Liver (tissue), 3 donors: ENCODE measurements at regions not wholly inside any gene's neighbourhood (a gene's known extent, or its start where the extent isn't known, plus 50 kb on each side); places are given as distances from the start of the nearest gene placed in this dataset.

Experiments used
- FOXA1 ChIP-seq: IDR thresholded peaks from 2 replicates; pipeline ENCODE4 v1.6.1; 2016; ENCODE audit warnings: antibody characterized with exemption
- HNF4A ChIP-seq, 2 donors: conservative IDR thresholded peaks; 2 replicates each; pipeline ENCODE4 v1.6.1; 2016; ENCODE audit warnings: antibody characterized with exemption in 2 of 2, mild to moderate bottlenecking in 2 of 2
- HNF4G ChIP-seq: IDR thresholded peaks from 2 replicates; pipeline ENCODE4 v1.6.1; 2016; ENCODE audit warnings: antibody characterized with exemption
- JUND ChIP-seq, 2 donors: IDR thresholded peaks; 2 replicates each; pipeline ENCODE4 v1.6.1; 2016; ENCODE audit warnings: antibody characterized with exemption in 2 of 2
- SP1 ChIP-seq: IDR thresholded peaks from 2 replicates; pipeline ENCODE4 v1.6.1; 2018; ENCODE audit warnings: antibody characterized with exemption, mild to moderate bottlenecking
- TAF1 ChIP-seq: conservative IDR thresholded peaks from 2 replicates; pipeline ENCODE4 v1.6.1; 2016; ENCODE audit warnings: antibody characterized with exemption, mild to moderate bottlenecking
- TF ChIP-seq, protein P1 (sequence below): fragments of 150-350 bp; IDR thresholded peaks from 2 replicates; pipeline ENCODE4 v1.5.1; 2017; ENCODE audit warnings: improper control_type of control experiment, low read depth, low read length; ENCODE audit not compliant: missing input control
- TF ChIP-seq, protein P2 (sequence below): IDR thresholded peaks from 2 replicates; pipeline ENCODE4 v1.6.1; 2016; ENCODE audit warnings: antibody characterized with exemption
- TF ChIP-seq, protein P3 (sequence below): IDR thresholded peaks from 2 replicates; pipeline ENCODE4 v1.6.1; 2016; ENCODE audit warnings: antibody characterized with exemption, mild to moderate bottlenecking
- TF ChIP-seq, protein P4 (sequence below): IDR thresholded peaks from 2 replicates; pipeline ENCODE4 v1.6.1; 2016; ENCODE audit warnings: antibody characterized with exemption
- donor health status: healthy.
- donor health status: healthy.

DNA sequence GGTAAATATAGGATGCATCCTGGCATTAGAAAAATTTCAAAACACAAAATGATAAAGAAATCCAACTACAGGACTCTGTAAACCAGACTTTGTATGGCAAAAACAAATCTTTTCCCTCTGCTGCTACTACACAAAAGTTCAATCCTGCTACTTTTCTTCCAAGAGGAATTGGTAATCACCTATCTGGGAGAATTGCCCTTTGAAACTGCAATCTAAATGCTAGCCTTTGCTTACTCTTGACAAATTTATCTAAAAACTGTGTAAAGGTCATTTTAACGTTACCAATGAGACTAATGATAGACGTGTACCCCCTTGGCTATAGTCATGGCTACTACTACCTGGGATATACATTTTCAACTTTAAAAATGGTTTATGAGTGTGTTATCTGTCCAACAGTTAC, 837.9 kb upstream of the CXADR start:
- TF ChIP-seq SP1 (peak; percentile 80), TAF1 (no peak), HNF4G (no peak), JUND (IDR thresholded peaks at IDR 0.05) (no peak), HNF4A (conservative IDR thresholded peaks at IDR 0.05) (peak; percentile 71 to 79), FOXA1 (no peak)
- TF ChIP-seq, protein P1, sequence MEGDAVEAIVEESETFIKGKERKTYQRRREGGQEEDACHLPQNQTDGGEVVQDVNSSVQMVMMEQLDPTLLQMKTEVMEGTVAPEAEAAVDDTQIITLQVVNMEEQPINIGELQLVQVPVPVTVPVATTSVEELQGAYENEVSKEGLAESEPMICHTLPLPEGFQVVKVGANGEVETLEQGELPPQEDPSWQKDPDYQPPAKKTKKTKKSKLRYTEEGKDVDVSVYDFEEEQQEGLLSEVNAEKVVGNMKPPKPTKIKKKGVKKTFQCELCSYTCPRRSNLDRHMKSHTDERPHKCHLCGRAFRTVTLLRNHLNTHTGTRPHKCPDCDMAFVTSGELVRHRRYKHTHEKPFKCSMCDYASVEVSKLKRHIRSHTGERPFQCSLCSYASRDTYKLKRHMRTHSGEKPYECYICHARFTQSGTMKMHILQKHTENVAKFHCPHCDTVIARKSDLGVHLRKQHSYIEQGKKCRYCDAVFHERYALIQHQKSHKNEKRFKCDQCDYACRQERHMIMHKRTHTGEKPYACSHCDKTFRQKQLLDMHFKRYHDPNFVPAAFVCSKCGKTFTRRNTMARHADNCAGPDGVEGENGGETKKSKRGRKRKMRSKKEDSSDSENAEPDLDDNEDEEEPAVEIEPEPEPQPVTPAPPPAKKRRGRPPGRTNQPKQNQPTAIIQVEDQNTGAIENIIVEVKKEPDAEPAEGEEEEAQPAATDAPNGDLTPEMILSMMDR, result no peak
- TF ChIP-seq, protein P2, sequence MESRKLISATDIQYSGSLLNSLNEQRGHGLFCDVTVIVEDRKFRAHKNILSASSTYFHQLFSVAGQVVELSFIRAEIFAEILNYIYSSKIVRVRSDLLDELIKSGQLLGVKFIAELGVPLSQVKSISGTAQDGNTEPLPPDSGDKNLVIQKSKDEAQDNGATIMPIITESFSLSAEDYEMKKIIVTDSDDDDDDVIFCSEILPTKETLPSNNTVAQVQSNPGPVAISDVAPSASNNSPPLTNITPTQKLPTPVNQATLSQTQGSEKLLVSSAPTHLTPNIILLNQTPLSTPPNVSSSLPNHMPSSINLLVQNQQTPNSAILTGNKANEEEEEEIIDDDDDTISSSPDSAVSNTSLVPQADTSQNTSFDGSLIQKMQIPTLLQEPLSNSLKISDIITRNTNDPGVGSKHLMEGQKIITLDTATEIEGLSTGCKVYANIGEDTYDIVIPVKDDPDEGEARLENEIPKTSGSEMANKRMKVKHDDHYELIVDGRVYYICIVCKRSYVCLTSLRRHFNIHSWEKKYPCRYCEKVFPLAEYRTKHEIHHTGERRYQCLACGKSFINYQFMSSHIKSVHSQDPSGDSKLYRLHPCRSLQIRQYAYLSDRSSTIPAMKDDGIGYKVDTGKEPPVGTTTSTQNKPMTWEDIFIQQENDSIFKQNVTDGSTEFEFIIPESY, result no peak
- TF ChIP-seq, protein P3, sequence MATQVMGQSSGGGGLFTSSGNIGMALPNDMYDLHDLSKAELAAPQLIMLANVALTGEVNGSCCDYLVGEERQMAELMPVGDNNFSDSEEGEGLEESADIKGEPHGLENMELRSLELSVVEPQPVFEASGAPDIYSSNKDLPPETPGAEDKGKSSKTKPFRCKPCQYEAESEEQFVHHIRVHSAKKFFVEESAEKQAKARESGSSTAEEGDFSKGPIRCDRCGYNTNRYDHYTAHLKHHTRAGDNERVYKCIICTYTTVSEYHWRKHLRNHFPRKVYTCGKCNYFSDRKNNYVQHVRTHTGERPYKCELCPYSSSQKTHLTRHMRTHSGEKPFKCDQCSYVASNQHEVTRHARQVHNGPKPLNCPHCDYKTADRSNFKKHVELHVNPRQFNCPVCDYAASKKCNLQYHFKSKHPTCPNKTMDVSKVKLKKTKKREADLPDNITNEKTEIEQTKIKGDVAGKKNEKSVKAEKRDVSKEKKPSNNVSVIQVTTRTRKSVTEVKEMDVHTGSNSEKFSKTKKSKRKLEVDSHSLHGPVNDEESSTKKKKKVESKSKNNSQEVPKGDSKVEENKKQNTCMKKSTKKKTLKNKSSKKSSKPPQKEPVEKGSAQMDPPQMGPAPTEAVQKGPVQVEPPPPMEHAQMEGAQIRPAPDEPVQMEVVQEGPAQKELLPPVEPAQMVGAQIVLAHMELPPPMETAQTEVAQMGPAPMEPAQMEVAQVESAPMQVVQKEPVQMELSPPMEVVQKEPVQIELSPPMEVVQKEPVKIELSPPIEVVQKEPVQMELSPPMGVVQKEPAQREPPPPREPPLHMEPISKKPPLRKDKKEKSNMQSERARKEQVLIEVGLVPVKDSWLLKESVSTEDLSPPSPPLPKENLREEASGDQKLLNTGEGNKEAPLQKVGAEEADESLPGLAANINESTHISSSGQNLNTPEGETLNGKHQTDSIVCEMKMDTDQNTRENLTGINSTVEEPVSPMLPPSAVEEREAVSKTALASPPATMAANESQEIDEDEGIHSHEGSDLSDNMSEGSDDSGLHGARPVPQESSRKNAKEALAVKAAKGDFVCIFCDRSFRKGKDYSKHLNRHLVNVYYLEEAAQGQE, result no peak
- TF ChIP-seq, protein P4, sequence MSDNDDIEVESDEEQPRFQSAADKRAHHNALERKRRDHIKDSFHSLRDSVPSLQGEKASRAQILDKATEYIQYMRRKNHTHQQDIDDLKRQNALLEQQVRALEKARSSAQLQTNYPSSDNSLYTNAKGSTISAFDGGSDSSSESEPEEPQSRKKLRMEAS, result no peak
